Activated CD4-positive, alpha-beta memory T cell treated with anti-CD3 and anti-CD28 coated beads for 36 hours (primary cell): ENCODE measurements at regions not wholly inside any gene's neighbourhood (a gene's known extent, or its start where the extent isn't known, plus 50 kb on each side); places are given as distances from the start of the nearest gene placed in this dataset.

Experiments
- CTCF ChIA-PET: fragments of 350-600 bp; sonication (Branson Sonifier 250); formaldehyde crosslinking; loops from one replicate; lab custom pipeline; 2021; ENCODE audit warnings: antibody characterized with exemption, inconsistent platforms; lab: Charles Lee
- POLR2A ChIA-PET: fragments of 350-600 bp; sonication (Branson Sonifier 250); formaldehyde crosslinking; loops from one replicate; lab custom pipeline; 2021; ENCODE audit warnings: antibody characterized with exemption; lab: Charles Lee
- DNase-seq: peaks from one replicate; pipeline ENCODE4 v3.0.0-alpha.2; 2020
- H3K27ac Mint-ChIP-seq: one replicate; pipeline ENCODE4 v1.8.0; 2021; ENCODE audit warnings: mixed read lengths
- H3K27me3 Mint-ChIP-seq: one replicate; pipeline ENCODE4 v1.8.0; 2021; ENCODE audit warnings: mixed read lengths
- H3K36me3 Mint-ChIP-seq: one replicate; pipeline ENCODE4 v1.8.0; 2021; ENCODE audit warnings: mixed read lengths
- H3K4me1 Mint-ChIP-seq: one replicate; pipeline ENCODE4 v1.8.0; 2021; ENCODE audit warnings: low read depth, mixed read lengths
- H3K4me3 Mint-ChIP-seq: one replicate; pipeline ENCODE4 v1.8.0; 2021; ENCODE audit warnings: mild to moderate bottlenecking, mixed read lengths
- H3K9me3 Mint-ChIP-seq: one replicate; pipeline ENCODE4 v1.8.0; 2021; ENCODE audit warnings: mixed read lengths
- intact Hi-C: fragments of 100-400 bp; cut with micrococcal nuclease; formaldehyde crosslinking; loops from one replicate; pipeline ENCODE4 v1.15.1; 2023

GRCh38 chr5:8058616-8059190 is 189.8 kb downstream of the MTRR start:
- Mint-ChIP-seq H3K9me3 (no peaks in the 10 kb centered on the region), H3K27ac (no peak overlapping the region), H3K36me3 (no peaks in the 10 kb centered on the region), H3K27me3 (peaks cover 1% of the 10 kb centered on the region), H3K4me1 (no peaks in the 10 kb centered on the region), H3K4me3 (no peak overlapping the region)
- DNase-seq: no peak
- intact Hi-C loops: no loop called here
- POLR2A ChIA-PET: no interaction called here
- CTCF ChIA-PET: no interaction called here

DNA sequence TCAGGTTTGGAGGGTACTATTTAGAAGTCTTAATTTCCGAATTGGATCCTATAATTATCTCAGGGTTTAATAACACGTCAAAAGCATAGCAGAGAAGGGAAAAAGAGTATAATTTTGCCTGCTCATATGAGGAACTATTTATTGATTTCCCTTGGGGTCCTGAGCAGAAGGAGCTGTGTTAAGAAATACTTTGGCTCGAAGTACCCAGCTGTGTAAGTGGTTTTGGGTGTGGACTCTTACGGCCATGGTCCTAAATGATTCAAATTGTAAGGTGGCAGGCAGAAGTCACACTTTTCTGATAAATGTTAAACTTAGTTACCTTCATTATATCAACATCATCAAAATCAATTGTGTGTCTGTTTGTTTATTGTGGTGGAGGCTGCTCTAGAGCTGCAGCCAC is 190.4 kb downstream of the MTRR start:
- no peaks in the 10 kb centered on the region for H3K9me3 Mint-ChIP-seq
- no peak overlapping the region for H3K4me3 Mint-ChIP-seq
- POLR2A ChIA-PET: no interaction called here
- H3K27me3 Mint-ChIP-seq: peaks cover 1% of the 10 kb centered on the region
- intact Hi-C loops: no loop called here
- H3K27ac Mint-ChIP-seq: no peak overlapping the region
- DNase-seq: no peak
- no peaks in the 10 kb centered on the region for H3K36me3 Mint-ChIP-seq
- no peaks in the 10 kb centered on the region for H3K4me1 Mint-ChIP-seq
- CTCF ChIA-PET: no interaction called here

GRCh38 chr5:8060235-8060952 is 191.4 kb downstream of the MTRR start:
- no peaks in the 10 kb centered on the region for H3K4me1 Mint-ChIP-seq
- no peak for DNase-seq
- CTCF ChIA-PET: no interaction called here
- H3K9me3 Mint-ChIP-seq: no peaks in the 10 kb centered on the region
- H3K4me3 Mint-ChIP-seq: no peak overlapping the region
- H3K27me3 Mint-ChIP-seq: peaks cover 1% of the 10 kb centered on the region
- POLR2A ChIA-PET: no interaction called here
- H3K36me3 Mint-ChIP-seq: no peaks in the 10 kb centered on the region
- H3K27ac Mint-ChIP-seq: no peak overlapping the region
- intact Hi-C loops: no loop called here

GRCh38 chr5:8060953-8061429 is 192.0 kb downstream of the MTRR start:
- intact Hi-C loops: no loop called here
- H3K4me1 Mint-ChIP-seq: no peaks in the 10 kb centered on the region
- DNase-seq: no peak
- H3K36me3 Mint-ChIP-seq: no peaks in the 10 kb centered on the region
- H3K4me3 Mint-ChIP-seq: no peak overlapping the region
- H3K9me3 Mint-ChIP-seq: no peaks in the 10 kb centered on the region
- ChIA-PET POLR2A (no interaction called here), CTCF (no interaction called here)
- H3K27ac Mint-ChIP-seq: no peak overlapping the region
- peaks cover 1% of the 10 kb centered on the region for H3K27me3 Mint-ChIP-seq

DNA sequence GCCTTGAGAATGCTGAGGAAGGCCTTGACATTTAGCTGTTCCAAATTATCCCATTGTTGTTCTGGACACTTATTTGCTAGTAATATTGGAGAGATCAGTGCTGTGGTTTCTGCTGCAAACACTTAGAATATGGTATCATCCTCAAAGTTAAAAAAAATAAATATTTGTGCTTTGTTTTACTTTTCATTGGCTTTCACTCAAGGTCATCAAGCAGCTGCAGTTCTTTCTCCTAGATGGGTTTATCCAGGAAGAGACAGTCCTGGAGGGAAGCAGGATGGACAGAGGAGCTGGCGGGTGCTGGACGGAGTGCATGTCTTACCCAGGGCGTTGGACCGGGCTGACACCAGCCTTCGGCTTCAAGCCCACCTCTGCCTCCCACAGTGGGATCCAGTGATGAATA is 193.6 kb downstream of the MTRR start:
- Mint-ChIP-seq H3K27ac (no peak overlapping the region), H3K4me1 (no peaks in the 10 kb centered on the region), H3K4me3 (no peak overlapping the region), H3K9me3 (no peaks in the 10 kb centered on the region), H3K27me3 (peaks cover 1% of the 10 kb centered on the region), H3K36me3 (no peaks in the 10 kb centered on the region)
- no peak for DNase-seq
- CTCF ChIA-PET: no interaction called here
- intact Hi-C loops: no loop called here
- POLR2A ChIA-PET: interaction anchor here (0.6 kb wide), 1 partner anchor 135 kb away, joined by 5 read pairs; no protein-coding TSS in a partner anchor

- no peaks in the 10 kb centered on the region for H3K36me3 Mint-ChIP-seq
- DNase-seq: no peak
- ChIA-PET POLR2A (no interaction called here), CTCF (no interaction called here)
- no peak overlapping the region for H3K4me3 Mint-ChIP-seq
- intact Hi-C loops: no loop called here
- no peak overlapping the region for H3K27ac Mint-ChIP-seq
- no peaks in the 10 kb centered on the region for H3K4me1 Mint-ChIP-seq
- no peaks in the 10 kb centered on the region for H3K9me3 Mint-ChIP-seq
- no peaks in the 10 kb centered on the region for H3K27me3 Mint-ChIP-seq
Observed at GRCh38 chr5:8068078-8068477, 199.1 kb downstream of the MTRR start.

DNA sequence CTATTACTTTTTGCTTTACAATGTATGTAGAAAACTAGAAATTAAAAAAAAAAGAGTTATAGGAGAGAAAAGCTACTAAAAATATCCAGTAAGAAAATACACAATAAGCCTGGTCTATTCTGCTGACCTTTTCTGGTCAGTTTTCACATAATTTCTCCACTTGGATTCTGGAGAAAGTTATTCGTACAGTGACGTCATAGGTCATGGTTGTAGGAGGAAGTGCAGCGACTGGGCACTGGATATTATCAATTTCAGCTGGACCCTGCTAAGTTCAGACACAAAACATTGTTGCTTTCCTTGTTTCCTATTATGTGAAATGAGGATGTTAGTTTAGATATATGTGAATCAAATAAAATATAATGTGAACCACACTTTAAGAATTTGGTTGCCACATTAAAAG is 201.2 kb downstream of the MTRR start:
- no peaks in the 10 kb centered on the region for H3K4me1 Mint-ChIP-seq

GRCh38 chr5:8079056-8079455 is 210.1 kb downstream of the MTRR start:
- intact Hi-C loops: no loop called here
- no peak for DNase-seq
- H3K27me3 Mint-ChIP-seq: no peaks in the 10 kb centered on the region
- POLR2A ChIA-PET: no interaction called here
- no peaks in the 10 kb centered on the region for H3K4me1 Mint-ChIP-seq
- H3K4me3 Mint-ChIP-seq: no peak overlapping the region
- no peaks in the 10 kb centered on the region for H3K9me3 Mint-ChIP-seq
- no peak overlapping the region for H3K27ac Mint-ChIP-seq
- H3K36me3 Mint-ChIP-seq: no peaks in the 10 kb centered on the region
- CTCF ChIA-PET: no interaction called here

More for the DNA sequence above, 201.2 kb downstream of the MTRR start:
- DNase-seq: no peak
- ChIA-PET POLR2A (no interaction called here), CTCF (no interaction called here)
- Mint-ChIP-seq H3K9me3 (no peaks in the 10 kb centered on the region), H3K4me3 (no peak overlapping the region), H3K27ac (no peak overlapping the region), H3K27me3 (no peaks in the 10 kb centered on the region), H3K36me3 (no peaks in the 10 kb centered on the region)
- intact Hi-C loops: no loop called here

DNA sequence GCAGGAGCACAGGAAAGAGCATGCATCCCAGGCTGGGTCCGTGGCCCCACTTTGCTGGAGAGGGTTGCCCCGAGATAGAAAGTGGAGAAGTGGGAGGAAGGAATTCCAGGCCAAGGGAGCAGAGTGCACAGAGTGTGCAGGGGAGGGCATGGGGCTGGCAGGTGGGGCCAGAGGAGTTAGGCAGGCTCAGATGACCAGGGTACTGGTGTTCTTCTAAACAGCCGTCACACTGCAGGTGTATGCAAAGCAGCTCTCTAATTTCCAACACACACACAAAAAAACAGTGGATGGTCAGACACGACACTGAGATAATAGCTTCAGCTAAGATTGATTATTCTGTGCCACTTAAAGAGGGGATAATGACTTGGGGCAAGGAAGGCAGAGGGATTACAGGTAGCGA is 212.2 kb downstream of the MTRR start:
- Mint-ChIP-seq H3K4me3 (no peak overlapping the region), H3K4me1 (no peaks in the 10 kb centered on the region), H3K27me3 (no peaks in the 10 kb centered on the region), H3K27ac (no peak overlapping the region), H3K9me3 (no peaks in the 10 kb centered on the region), H3K36me3 (no peaks in the 10 kb centered on the region)
- intact Hi-C loops: no loop called here
- CTCF ChIA-PET: no interaction called here
- POLR2A ChIA-PET: no interaction called here
- no peak for DNase-seq

DNA sequence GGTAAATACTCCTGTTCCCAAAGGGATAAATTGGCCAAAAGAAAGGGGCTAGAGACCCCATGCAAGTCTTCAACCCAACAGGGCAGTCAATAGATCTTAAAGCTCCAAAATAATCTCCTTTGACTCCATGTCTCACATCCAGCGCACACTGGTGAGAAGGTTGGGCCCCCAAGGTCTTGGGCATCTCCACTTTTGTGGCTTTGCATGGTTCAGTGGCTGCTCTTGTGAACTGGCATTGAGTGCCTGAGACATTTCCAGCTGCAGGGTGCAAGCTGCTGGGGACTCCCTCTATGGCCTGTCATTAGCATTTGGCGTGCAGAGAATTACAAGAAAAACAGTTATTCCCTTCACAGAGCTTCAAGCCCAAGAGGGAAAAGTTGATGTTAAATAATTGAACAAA is 224.7 kb downstream of the MTRR start:
- POLR2A ChIA-PET: no interaction called here

DNA sequence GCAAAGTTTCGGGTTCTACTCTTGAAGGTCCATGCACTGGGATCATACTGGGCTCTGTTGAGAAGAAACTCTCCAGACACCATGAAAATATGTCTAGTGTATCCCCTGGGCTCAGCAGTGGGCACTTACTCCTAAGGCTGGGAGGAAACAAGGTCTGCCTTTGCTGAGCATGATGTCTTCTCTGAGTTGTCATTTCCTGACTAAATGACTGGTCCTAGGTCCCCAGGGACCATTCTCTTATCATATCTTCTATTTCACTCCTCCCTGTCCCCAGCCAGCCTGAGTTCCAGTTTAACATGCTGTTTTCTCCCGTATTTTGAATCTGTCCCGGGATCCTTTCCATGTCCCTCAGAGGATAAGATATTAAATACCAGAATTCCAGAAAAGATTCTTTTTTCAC is 225.4 kb downstream of the MTRR start:
- intact Hi-C loops: no loop called here
- CTCF ChIA-PET: no interaction called here
- no peaks in the 10 kb centered on the region for H3K9me3 Mint-ChIP-seq
- no peaks in the 10 kb centered on the region for H3K4me1 Mint-ChIP-seq
- no peaks in the 10 kb centered on the region for H3K36me3 Mint-ChIP-seq
- H3K4me3 Mint-ChIP-seq: no peak overlapping the region
- POLR2A ChIA-PET: no interaction called here
- no peaks in the 10 kb centered on the region for H3K27me3 Mint-ChIP-seq
- no peak for DNase-seq
- no peak overlapping the region for H3K27ac Mint-ChIP-seq

More for the DNA sequence above, 224.7 kb downstream of the MTRR start:
- no peaks in the 10 kb centered on the region for H3K9me3 Mint-ChIP-seq
- CTCF ChIA-PET: no interaction called here
- H3K4me3 Mint-ChIP-seq: no peak overlapping the region
- intact Hi-C loops: no loop called here
- H3K27ac Mint-ChIP-seq: no peak overlapping the region
- DNase-seq: no peak
- no peaks in the 10 kb centered on the region for H3K27me3 Mint-ChIP-seq
- H3K4me1 Mint-ChIP-seq: no peaks in the 10 kb centered on the region
- H3K36me3 Mint-ChIP-seq: no peaks in the 10 kb centered on the region

GRCh38 chr5:8097146-8097545 is 228.2 kb downstream of the MTRR start:
- Mint-ChIP-seq H3K9me3 (no peaks in the 10 kb centered on the region), H3K36me3 (no peaks in the 10 kb centered on the region), H3K27me3 (no peaks in the 10 kb centered on the region), H3K4me1 (no peaks in the 10 kb centered on the region), H3K27ac (no peak overlapping the region), H3K4me3 (no peak overlapping the region)
- intact Hi-C loops: no loop called here
- DNase-seq: no peak
- ChIA-PET POLR2A (no interaction called here), CTCF (no interaction called here)

DNA sequence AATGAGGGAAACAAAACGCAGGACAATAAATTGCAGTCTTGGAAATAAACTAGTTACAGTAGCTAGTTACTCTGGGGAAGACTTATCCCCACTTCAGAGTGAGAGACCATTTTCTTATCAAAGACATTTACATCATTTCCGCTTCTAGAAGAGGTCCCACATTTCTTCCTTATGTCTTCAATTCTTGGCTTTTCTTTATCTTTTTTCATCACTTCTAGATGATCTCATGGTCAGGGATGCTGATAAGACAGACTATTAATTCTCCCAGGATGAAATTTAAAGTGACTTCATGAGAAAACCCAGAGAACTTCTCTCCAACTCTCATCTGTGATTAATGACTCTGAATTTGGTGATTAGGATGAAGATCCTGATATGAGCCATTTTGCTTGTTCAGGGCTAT is 229.1 kb downstream of the MTRR start:
- POLR2A ChIA-PET: no interaction called here

More for the DNA sequence above, 229.1 kb downstream of the MTRR start:
- CTCF ChIA-PET: no interaction called here
- DNase-seq: no peak
- Mint-ChIP-seq H3K4me3 (no peak overlapping the region), H3K27ac (no peak overlapping the region), H3K27me3 (no peaks in the 10 kb centered on the region), H3K4me1 (no peaks in the 10 kb centered on the region), H3K36me3 (no peaks in the 10 kb centered on the region), H3K9me3 (no peaks in the 10 kb centered on the region)
- intact Hi-C loops: no loop called here
